ENCODE measurements at regions not wholly inside any gene's neighbourhood (a gene's known extent, or its start where the extent isn't known, plus 50 kb on each side); places are given as distances from the start of the nearest gene placed in this dataset.

- Histone ChIP-seq H3K27me3 (ENCODE audit: control insufficient read depth in 2 of 2, insufficient read depth in 2 of 2, low read length in 2 of 2) (no peaks in the 10 kb centered on the region), H3K79me2 (ENCODE audit: control insufficient read depth, insufficient read depth, low read length) (no peaks in the 10 kb centered on the region), H3K9ac (ENCODE audit: insufficient read depth in 1 of 2, low read depth in 2 of 2, low read length in 2 of 2) (no peak overlapping the region), H2AFZ (ENCODE audit: low read depth, low read length) (no peak overlapping the region), H3K9me1 (ENCODE audit: control insufficient read depth, insufficient read depth, low read length) (no peaks in the 10 kb centered on the region), H3K4me1 (replicated peaks in 1 of 2; ENCODE audit: control insufficient read depth in 2 of 2, insufficient read depth in 2 of 2, low read length in 2 of 2) (no peaks in the 10 kb centered on the region), H3K27ac (ENCODE audit: extremely low read depth, low read depth, low read length) (no peak overlapping the region), H3K36me3 (ENCODE audit: control insufficient read depth, insufficient read depth, low read length) (no peaks in the 10 kb centered on the region), H3K4me2 (ENCODE audit: insufficient read depth, low read length) (no peak overlapping the region), H3K9me3 (replicated peaks; ENCODE audit: control insufficient read depth, insufficient read depth, low read depth, low read length) (no peaks in the 10 kb centered on the region; the same call in 1 of the 2 replicates), H3K4me3 (no peak overlapping the region), H4K20me1 (replicated peaks; ENCODE audit: control insufficient read depth, insufficient read depth, low read length) (no peaks in the 10 kb centered on the region)
- DNase-seq (ENCODE audit: extremely low read depth in 1 of 4, low spot score in 3 of 4) = no peak
- 2% methylated on average over 3 of the region's 3 CpGs for WGBS (ENCODE audit: insufficient coverage, low coverage, missing lambda C conversion rate)
- ATAC-seq = no peak
- POLR2A ChIA-PET = no interaction called here
- BruUV-seq (replicated peaks) = no TSS peak
- CTCF ChIA-PET (ENCODE audit: low intra/inter-chr PET ratio) = no interaction called here
- intact Hi-C loops (cut with micrococcal nuclease) = no loop called here
- no peak for FAIRE-seq
- in situ Hi-C loops (cut with MboI) = no loop called here
- TF ChIP-seq, protein P1, sequence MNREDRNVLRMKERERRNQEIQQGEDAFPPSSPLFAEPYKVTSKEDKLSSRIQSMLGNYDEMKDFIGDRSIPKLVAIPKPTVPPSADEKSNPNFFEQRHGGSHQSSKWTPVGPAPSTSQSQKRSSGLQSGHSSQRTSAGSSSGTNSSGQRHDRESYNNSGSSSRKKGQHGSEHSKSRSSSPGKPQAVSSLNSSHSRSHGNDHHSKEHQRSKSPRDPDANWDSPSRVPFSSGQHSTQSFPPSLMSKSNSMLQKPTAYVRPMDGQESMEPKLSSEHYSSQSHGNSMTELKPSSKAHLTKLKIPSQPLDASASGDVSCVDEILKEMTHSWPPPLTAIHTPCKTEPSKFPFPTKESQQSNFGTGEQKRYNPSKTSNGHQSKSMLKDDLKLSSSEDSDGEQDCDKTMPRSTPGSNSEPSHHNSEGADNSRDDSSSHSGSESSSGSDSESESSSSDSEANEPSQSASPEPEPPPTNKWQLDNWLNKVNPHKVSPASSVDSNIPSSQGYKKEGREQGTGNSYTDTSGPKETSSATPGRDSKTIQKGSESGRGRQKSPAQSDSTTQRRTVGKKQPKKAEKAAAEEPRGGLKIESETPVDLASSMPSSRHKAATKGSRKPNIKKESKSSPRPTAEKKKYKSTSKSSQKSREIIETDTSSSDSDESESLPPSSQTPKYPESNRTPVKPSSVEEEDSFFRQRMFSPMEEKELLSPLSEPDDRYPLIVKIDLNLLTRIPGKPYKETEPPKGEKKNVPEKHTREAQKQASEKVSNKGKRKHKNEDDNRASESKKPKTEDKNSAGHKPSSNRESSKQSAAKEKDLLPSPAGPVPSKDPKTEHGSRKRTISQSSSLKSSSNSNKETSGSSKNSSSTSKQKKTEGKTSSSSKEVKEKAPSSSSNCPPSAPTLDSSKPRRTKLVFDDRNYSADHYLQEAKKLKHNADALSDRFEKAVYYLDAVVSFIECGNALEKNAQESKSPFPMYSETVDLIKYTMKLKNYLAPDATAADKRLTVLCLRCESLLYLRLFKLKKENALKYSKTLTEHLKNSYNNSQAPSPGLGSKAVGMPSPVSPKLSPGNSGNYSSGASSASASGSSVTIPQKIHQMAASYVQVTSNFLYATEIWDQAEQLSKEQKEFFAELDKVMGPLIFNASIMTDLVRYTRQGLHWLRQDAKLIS (CRISPR knock-in tag; IDR thresholded peaks at IDR 0.05) = no peak
- TF ChIP-seq SMAD3 (CRISPR knock-in tag; conservative IDR thresholded peaks at IDR 0.05) (no peak), MEIS2 (IDR thresholded peaks at IDR 0.05; ENCODE audit: partially characterized antibody) (no peak), ZBED1 (IDR thresholded peaks at IDR 0.05) (no peak), SNRNP70 (optimal IDR thresholded peaks at IDR 0.05; ENCODE audit: low read depth, low read length) (no peak), RAD21 (CRISPR knock-in tag; conservative IDR thresholded peaks at IDR 0.05 in 1 of 2, IDR thresholded peaks at IDR 0.05 in 1 of 2) (no peak), ZNF165 (CRISPR knock-in tag; IDR thresholded peaks at IDR 0.05; ENCODE audit: borderline replicate concordance) (no peak), TRIM24 (IDR thresholded peaks at IDR 0.05) (no peak), FIP1L1 (IDR thresholded peaks at IDR 0.05; ENCODE audit: low read depth, low read length, poor library complexity, severe bottlenecking) (no peak), ATF4 (CRISPR knock-in tag; IDR thresholded peaks at IDR 0.05) (no peak), ARNT (IDR thresholded peaks at IDR 0.05) (no peak), PCBP1 (IDR thresholded peaks at IDR 0.05; ENCODE audit: low read depth, low read length, poor library complexity, severe bottlenecking) (no peak), CREB5 (CRISPR knock-in tag; IDR thresholded peaks at IDR 0.05) (no peak), XRCC4 (IDR thresholded peaks at IDR 0.05; ENCODE audit: extremely low read depth, insufficient read depth, insufficient read length) (no peak), NR1H2 (CRISPR knock-in tag; IDR thresholded peaks at IDR 0.05) (no peak)
- TF ChIP-seq, protein P2, sequence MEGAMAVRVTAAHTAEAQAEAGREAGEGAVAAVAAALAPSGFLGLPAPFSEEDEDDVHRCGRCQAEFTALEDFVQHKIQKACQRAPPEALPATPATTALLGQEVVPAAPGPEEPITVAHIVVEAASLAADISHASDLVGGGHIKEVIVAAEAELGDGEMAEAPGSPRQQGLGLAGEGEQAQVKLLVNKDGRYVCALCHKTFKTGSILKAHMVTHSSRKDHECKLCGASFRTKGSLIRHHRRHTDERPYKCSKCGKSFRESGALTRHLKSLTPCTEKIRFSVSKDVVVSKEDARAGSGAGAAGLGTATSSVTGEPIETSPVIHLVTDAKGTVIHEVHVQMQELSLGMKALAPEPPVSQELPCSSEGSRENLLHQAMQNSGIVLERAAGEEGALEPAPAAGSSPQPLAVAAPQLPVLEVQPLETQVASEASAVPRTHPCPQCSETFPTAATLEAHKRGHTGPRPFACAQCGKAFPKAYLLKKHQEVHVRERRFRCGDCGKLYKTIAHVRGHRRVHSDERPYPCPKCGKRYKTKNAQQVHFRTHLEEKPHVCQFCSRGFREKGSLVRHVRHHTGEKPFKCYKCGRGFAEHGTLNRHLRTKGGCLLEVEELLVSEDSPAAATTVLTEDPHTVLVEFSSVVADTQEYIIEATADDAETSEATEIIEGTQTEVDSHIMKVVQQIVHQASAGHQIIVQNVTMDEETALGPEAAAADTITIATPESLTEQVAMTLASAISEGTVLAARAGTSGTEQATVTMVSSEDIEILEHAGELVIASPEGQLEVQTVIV (CRISPR knock-in tag; IDR thresholded peaks at IDR 0.05; ENCODE audit: borderline replicate concordance) = no peak
Measured at GRCh38 chr6:74579794-74580193, 626.1 kb downstream of the COL12A1 start.

All from K562 (cell line).